K562 (cell line): ENCODE measurements at regions not wholly inside any gene's neighbourhood (a gene's known extent, or its start where the extent isn't known, plus 50 kb on each side); places are given as distances from the start of the nearest gene placed in this dataset.

Source experiments
- ATAC-seq: fragments of 200-7000 bp; cut with Tn5 transposase; 3 replicates; pipeline ENCODE4 v1.9.1; 2020; ENCODE audit warnings: moderate library complexity
- BruUV-seq: library from RNA; stranded (reverse); fragments of 400-500 nt; replicated peaks from 2 replicates; lab custom pipeline; 2021; lab: Mats Ljungman, UMichigan
- CTCF ChIA-PET: fragments of 300-600 bp; formaldehyde crosslinking; extraction: SDS; loops from one replicate; lab custom pipeline; 2021; ENCODE audit warnings: low intra/inter-chr PET ratio; lab: Yijun Ruan, JAX
- POLR2A ChIA-PET: fragments of 300-600, 350-650 bp; sonication (Branson Sonifier 250); formaldehyde crosslinking; extraction: SDS; loops from one replicate; lab custom pipeline; 2021; ENCODE audit warnings: antibody characterized with exemption, inconsistent platforms; lab: Yijun Ruan, JAX
- DNase-seq, 4 experiments: peaks; one replicate each; pipeline versions ENCODE4 v3.0.0 to v3.0.0-alpha.2; 2011 to 2018; ENCODE audit warnings: low spot score in 3 of 4, mixed read lengths in 3 of 4; ENCODE audit errors: extremely low read depth in 1 of 4
- FAIRE-seq: peaks from 2 replicates; lab custom pipeline; 2011; peaks lifted over from hg19 to GRCh38; lab: Jason Lieb, UNC
- H2AFZ ChIP-seq: 2 replicates; pipeline ENCODE4 v1.6.0; 2011; ENCODE audit warnings: low read depth, low read length, control low read depth, inconsistent platforms
- H3K27ac ChIP-seq: fragments of 200-600 bp; 3 replicates; pipeline ENCODE4 v1.8.0; 2011; ENCODE audit warnings: low read depth, mild to moderate bottlenecking, control low read depth, inconsistent platforms, low read length, moderate library complexity, mixed read lengths; ENCODE audit errors: extremely low read depth
- H3K27me3 ChIP-seq, 2 experiments: fragments of 300-600 bp in 1 of 2; 2 replicates in 1 of 2; 3 replicates in 1 of 2; pipeline versions ENCODE4 v1.6.0 to v1.8.0; 2011; ENCODE audit warnings: inconsistent platforms in 2 of 2, low read length in 2 of 2, mild to moderate bottlenecking in 1 of 2, mixed read lengths in 1 of 2, moderate library complexity in 1 of 2; ENCODE audit not compliant: control insufficient read depth in 2 of 2, insufficient read depth in 2 of 2
- H3K36me3 ChIP-seq: fragments of 300-600 bp; 3 replicates; pipeline ENCODE4 v1.8.0; 2011; ENCODE audit warnings: mild to moderate bottlenecking, low read length, inconsistent platforms; ENCODE audit not compliant: control insufficient read depth, insufficient read depth
- H3K4me1 ChIP-seq, 2 experiments: fragments of 200-600 bp in 1 of 2; replicated peaks in 1 of 2; 2 replicates in 1 of 2; 3 replicates in 1 of 2; pipeline versions ENCODE4 v1.5.1 to v1.8.0; 2011; ENCODE audit warnings: inconsistent platforms in 2 of 2, low read length in 2 of 2, mild to moderate bottlenecking in 1 of 2, mixed read lengths in 1 of 2, moderate library complexity in 1 of 2; ENCODE audit not compliant: control insufficient read depth in 2 of 2, insufficient read depth in 2 of 2
- H3K4me2 ChIP-seq: 2 replicates; pipeline ENCODE4 v1.6.1; 2011; ENCODE audit warnings: low read length, control low read depth, inconsistent platforms, mixed read lengths; ENCODE audit not compliant: insufficient read depth
- H3K4me3 ChIP-seq: fragments of 200-600 bp; sonication (generic), shearing (Covaris generic); 2 replicates; pipeline ENCODE4 v1.5.1; 2016; ENCODE audit warnings: control low read depth, inconsistent platforms
- H3K79me2 ChIP-seq: fragments of 200-600 bp; 3 replicates; pipeline ENCODE4 v1.8.0; 2011; ENCODE audit warnings: low read length, inconsistent platforms; ENCODE audit not compliant: control insufficient read depth, insufficient read depth
- H3K9ac ChIP-seq, 2 experiments: 2 replicates each; pipeline versions ENCODE4 v1.6.0 to v1.6.1; 2011; ENCODE audit warnings: low read depth in 2 of 2, low read length in 2 of 2, control low read depth in 1 of 2, inconsistent platforms in 1 of 2, mild to moderate bottlenecking in 1 of 2, mixed read lengths in 1 of 2; ENCODE audit not compliant: insufficient read depth in 1 of 2
- H3K9me1 ChIP-seq: one replicate; pipeline ENCODE4 v1.6.0; 2011; ENCODE audit warnings: inconsistent platforms, mild to moderate bottlenecking, low read length, moderate library complexity; ENCODE audit not compliant: control insufficient read depth, insufficient read depth
- H3K9me3 ChIP-seq: replicated peaks from 2 replicates; pipeline ENCODE4 v1.5.1; 2011; ENCODE audit warnings: low read depth, low read length, inconsistent platforms; ENCODE audit not compliant: control insufficient read depth, insufficient read depth
- H4K20me1 ChIP-seq: replicated peaks from 2 replicates; pipeline ENCODE4 v1.6.1; 2011; ENCODE audit warnings: low read length, inconsistent platforms, mixed read lengths; ENCODE audit not compliant: control insufficient read depth, insufficient read depth
- FOXP1 ChIP-seq: sonication (generic); formaldehyde crosslinking; IDR thresholded peaks from 2 replicates; pipeline ENCODE4 v1.8.0; 2022; ENCODE audit warnings: mild to moderate bottlenecking, missing genetic modification reagents
- GABPB1 ChIP-seq: sonication (generic); formaldehyde crosslinking; IDR thresholded peaks from 2 replicates; pipeline ENCODE4 v1.8.0; 2022; ENCODE audit warnings: mild to moderate bottlenecking, missing genetic modification reagents
- MAFK ChIP-seq: IDR thresholded peaks from 2 replicates; pipeline ENCODE4 v1.6.1; 2011; ENCODE audit warnings: low read length, improper control_type of control experiment
- MEIS2 ChIP-seq: fragments of 450-650 bp; IDR thresholded peaks from 2 replicates; pipeline ENCODE4 v1.6.1; 2014; ENCODE audit warnings: mild to moderate bottlenecking; ENCODE audit not compliant: partially characterized antibody
- RNF2 ChIP-seq: sonication (generic); IDR thresholded peaks from 2 replicates; pipeline ENCODE4 v1.6.1; 2016
- ZNF764 ChIP-seq: fragments of 250-450 bp; sonication (Bioruptor Pico); IDR thresholded peaks from 2 replicates; pipeline ENCODE4 v1.4.0; 2020; ENCODE audit warnings: low read depth, mild to moderate bottlenecking, moderate library complexity
- WGBS: fragments of 100-300 bp; shearing (Covaris generic); methylation state at CpG from one replicate; pipeline ENCODE4 v1.1.6; 2016; ENCODE audit warnings: low coverage, mixed read lengths; ENCODE audit not compliant: insufficient coverage; ENCODE audit errors: missing lambda C conversion rate; 5-methylcytosine and 5-hydroxymethylcytosine counted together
- in situ Hi-C: fragments of 300-500 bp; cut with MboI; formaldehyde crosslinking; loops from 4 replicates; pipeline ENCODE4 v1.15.0; 2018; ENCODE audit warnings: inconsistent platforms, mixed read lengths
- intact Hi-C: fragments of 100-400 bp; cut with micrococcal nuclease; formaldehyde crosslinking; loops from 2 replicates; pipeline ENCODE4 v1.14.2; 2022
- TF ChIP-seq, protein P1 (sequence below): sonication (generic); formaldehyde crosslinking; IDR thresholded peaks from 2 replicates; pipeline ENCODE4 v1.8.0; 2022; ENCODE audit warnings: mild to moderate bottlenecking, missing genetic modification reagents
- TF ChIP-seq, protein P2 (sequence below): fragments of 450-650 bp; formaldehyde crosslinking; IDR thresholded peaks from 2 replicates; pipeline ENCODE4 v1.4.0; 2022; ENCODE audit warnings: missing genetic modification characterization
- TF ChIP-seq, protein P3 (sequence below): fragments of 450-650 bp; IDR thresholded peaks from 2 replicates; pipeline ENCODE4 v1.6.1; 2016; ENCODE audit warnings: mild to moderate bottlenecking, moderate library complexity

DNA sequence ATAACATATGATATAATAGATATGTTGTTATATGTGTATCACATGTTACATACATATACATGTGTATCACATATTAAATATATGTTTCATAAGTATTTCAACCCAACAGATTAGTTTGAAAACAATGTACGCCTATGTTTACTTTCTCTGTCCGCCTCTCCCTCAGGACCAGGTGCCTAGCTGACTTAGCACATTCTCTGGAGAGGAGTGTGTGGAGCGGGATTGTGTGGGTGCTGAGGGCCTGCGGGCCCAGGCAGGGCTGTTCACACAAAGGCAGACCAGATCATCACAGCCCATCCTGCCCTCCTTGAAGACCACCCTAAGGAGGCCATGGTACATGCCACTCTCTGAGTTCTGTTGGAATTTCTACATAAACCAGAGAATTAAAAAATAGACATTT, 81.0 kb downstream of the PLXNA1 start:
- no TSS peak for BruUV-seq
- Histone ChIP-seq H3K9ac (no peak overlapping the region), H3K4me1 (peaks cover 0 to 3% of the 10 kb centered on the region in 2 experiments; a peak in 1 of 5 replicates), H3K9me1 (no peaks in the 10 kb centered on the region), H3K4me2 (no peak overlapping the region), H3K9me3 (no peaks in the 10 kb centered on the region), H2AFZ (no peak overlapping the region), H3K4me3 (no peak overlapping the region), H3K27me3 (peaks cover 0 to 38% of the 10 kb centered on the region in 2 experiments; a peak in 3 of 5 replicates), H3K36me3 (no peaks in the 10 kb centered on the region), H4K20me1 (0 out of 2 replicates have a peak, but pooled peaks cover 3% of the 10 kb centered on the region), H3K27ac (no peak overlapping the region), H3K79me2 (no peaks in the 10 kb centered on the region)
- WGBS = 2% methylated on average over 4 of the region's 4 CpGs
- no peak for ATAC-seq
- DNase-seq = no peak
- FAIRE-seq = no peak
- in situ Hi-C loops (no loop called here), intact Hi-C loops (no loop called here)
- ChIA-PET POLR2A (interaction anchor here (0.7 kb wide), 1 partner anchor 407 kb away, joined by 3 read pairs; no protein-coding TSS in a partner anchor), CTCF (no interaction called here)
- no peak for TF ChIP-seq GABPB1 (CRISPR knock-in tag)
- TF ChIP-seq MAFK = no peak
- TF ChIP-seq, protein P1, sequence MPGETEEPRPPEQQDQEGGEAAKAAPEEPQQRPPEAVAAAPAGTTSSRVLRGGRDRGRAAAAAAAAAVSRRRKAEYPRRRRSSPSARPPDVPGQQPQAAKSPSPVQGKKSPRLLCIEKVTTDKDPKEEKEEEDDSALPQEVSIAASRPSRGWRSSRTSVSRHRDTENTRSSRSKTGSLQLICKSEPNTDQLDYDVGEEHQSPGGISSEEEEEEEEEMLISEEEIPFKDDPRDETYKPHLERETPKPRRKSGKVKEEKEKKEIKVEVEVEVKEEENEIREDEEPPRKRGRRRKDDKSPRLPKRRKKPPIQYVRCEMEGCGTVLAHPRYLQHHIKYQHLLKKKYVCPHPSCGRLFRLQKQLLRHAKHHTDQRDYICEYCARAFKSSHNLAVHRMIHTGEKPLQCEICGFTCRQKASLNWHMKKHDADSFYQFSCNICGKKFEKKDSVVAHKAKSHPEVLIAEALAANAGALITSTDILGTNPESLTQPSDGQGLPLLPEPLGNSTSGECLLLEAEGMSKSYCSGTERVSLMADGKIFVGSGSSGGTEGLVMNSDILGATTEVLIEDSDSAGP = no peak
- no peak for TF ChIP-seq MEIS2
- TF ChIP-seq, protein P2, sequence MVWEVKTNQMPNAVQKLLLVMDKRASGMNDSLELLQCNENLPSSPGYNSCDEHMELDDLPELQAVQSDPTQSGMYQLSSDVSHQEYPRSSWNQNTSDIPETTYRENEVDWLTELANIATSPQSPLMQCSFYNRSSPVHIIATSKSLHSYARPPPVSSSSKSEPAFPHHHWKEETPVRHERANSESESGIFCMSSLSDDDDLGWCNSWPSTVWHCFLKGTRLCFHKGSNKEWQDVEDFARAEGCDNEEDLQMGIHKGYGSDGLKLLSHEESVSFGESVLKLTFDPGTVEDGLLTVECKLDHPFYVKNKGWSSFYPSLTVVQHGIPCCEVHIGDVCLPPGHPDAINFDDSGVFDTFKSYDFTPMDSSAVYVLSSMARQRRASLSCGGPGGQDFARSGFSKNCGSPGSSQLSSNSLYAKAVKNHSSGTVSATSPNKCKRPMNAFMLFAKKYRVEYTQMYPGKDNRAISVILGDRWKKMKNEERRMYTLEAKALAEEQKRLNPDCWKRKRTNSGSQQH (CRISPR knock-in tag) = no peak
- TF ChIP-seq FOXP1 = no peak
- TF ChIP-seq, protein P3, sequence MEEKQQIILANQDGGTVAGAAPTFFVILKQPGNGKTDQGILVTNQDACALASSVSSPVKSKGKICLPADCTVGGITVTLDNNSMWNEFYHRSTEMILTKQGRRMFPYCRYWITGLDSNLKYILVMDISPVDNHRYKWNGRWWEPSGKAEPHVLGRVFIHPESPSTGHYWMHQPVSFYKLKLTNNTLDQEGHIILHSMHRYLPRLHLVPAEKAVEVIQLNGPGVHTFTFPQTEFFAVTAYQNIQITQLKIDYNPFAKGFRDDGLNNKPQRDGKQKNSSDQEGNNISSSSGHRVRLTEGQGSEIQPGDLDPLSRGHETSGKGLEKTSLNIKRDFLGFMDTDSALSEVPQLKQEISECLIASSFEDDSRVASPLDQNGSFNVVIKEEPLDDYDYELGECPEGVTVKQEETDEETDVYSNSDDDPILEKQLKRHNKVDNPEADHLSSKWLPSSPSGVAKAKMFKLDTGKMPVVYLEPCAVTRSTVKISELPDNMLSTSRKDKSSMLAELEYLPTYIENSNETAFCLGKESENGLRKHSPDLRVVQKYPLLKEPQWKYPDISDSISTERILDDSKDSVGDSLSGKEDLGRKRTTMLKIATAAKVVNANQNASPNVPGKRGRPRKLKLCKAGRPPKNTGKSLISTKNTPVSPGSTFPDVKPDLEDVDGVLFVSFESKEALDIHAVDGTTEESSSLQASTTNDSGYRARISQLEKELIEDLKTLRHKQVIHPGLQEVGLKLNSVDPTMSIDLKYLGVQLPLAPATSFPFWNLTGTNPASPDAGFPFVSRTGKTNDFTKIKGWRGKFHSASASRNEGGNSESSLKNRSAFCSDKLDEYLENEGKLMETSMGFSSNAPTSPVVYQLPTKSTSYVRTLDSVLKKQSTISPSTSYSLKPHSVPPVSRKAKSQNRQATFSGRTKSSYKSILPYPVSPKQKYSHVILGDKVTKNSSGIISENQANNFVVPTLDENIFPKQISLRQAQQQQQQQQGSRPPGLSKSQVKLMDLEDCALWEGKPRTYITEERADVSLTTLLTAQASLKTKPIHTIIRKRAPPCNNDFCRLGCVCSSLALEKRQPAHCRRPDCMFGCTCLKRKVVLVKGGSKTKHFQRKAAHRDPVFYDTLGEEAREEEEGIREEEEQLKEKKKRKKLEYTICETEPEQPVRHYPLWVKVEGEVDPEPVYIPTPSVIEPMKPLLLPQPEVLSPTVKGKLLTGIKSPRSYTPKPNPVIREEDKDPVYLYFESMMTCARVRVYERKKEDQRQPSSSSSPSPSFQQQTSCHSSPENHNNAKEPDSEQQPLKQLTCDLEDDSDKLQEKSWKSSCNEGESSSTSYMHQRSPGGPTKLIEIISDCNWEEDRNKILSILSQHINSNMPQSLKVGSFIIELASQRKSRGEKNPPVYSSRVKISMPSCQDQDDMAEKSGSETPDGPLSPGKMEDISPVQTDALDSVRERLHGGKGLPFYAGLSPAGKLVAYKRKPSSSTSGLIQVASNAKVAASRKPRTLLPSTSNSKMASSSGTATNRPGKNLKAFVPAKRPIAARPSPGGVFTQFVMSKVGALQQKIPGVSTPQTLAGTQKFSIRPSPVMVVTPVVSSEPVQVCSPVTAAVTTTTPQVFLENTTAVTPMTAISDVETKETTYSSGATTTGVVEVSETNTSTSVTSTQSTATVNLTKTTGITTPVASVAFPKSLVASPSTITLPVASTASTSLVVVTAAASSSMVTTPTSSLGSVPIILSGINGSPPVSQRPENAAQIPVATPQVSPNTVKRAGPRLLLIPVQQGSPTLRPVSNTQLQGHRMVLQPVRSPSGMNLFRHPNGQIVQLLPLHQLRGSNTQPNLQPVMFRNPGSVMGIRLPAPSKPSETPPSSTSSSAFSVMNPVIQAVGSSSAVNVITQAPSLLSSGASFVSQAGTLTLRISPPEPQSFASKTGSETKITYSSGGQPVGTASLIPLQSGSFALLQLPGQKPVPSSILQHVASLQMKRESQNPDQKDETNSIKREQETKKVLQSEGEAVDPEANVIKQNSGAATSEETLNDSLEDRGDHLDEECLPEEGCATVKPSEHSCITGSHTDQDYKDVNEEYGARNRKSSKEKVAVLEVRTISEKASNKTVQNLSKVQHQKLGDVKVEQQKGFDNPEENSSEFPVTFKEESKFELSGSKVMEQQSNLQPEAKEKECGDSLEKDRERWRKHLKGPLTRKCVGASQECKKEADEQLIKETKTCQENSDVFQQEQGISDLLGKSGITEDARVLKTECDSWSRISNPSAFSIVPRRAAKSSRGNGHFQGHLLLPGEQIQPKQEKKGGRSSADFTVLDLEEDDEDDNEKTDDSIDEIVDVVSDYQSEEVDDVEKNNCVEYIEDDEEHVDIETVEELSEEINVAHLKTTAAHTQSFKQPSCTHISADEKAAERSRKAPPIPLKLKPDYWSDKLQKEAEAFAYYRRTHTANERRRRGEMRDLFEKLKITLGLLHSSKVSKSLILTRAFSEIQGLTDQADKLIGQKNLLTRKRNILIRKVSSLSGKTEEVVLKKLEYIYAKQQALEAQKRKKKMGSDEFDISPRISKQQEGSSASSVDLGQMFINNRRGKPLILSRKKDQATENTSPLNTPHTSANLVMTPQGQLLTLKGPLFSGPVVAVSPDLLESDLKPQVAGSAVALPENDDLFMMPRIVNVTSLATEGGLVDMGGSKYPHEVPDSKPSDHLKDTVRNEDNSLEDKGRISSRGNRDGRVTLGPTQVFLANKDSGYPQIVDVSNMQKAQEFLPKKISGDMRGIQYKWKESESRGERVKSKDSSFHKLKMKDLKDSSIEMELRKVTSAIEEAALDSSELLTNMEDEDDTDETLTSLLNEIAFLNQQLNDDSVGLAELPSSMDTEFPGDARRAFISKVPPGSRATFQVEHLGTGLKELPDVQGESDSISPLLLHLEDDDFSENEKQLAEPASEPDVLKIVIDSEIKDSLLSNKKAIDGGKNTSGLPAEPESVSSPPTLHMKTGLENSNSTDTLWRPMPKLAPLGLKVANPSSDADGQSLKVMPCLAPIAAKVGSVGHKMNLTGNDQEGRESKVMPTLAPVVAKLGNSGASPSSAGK = no peak
- TF ChIP-seq ZNF764 = no peak
- TF ChIP-seq RNF2 = no peak
